ENCODE measurements at regions not wholly inside any gene's neighbourhood (a gene's known extent, or its start where the extent isn't known, plus 50 kb on each side); places are given as distances from the start of the nearest gene placed in this dataset.

DNA sequence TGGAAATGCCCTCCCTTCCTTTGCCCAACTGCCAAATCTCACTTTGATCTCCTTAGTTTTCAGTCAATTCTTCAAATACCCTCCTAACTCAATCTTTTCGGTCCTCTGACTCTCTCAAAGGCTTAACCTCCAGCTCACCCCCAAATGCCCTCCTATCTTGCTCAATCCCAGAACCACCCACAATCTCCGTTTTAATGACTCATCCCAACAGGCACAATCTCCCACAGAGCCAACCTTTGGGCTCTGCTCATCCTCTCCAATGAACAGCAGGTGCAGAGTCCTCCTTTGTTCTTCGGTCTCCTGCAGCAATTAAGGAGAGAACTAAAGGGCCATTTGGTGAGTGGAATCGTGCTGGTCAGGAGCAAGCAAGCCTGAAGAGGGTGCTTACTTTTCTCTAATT, 366.1 kb upstream of the CRIM1 start:
- no peak overlapping the region for H3K4me3 ChIP-seq (replicated peaks; ENCODE audit: low read depth, low read length)
- no peak for DNase-seq (ENCODE audit: low read depth)
- TF ChIP-seq, protein P1, sequence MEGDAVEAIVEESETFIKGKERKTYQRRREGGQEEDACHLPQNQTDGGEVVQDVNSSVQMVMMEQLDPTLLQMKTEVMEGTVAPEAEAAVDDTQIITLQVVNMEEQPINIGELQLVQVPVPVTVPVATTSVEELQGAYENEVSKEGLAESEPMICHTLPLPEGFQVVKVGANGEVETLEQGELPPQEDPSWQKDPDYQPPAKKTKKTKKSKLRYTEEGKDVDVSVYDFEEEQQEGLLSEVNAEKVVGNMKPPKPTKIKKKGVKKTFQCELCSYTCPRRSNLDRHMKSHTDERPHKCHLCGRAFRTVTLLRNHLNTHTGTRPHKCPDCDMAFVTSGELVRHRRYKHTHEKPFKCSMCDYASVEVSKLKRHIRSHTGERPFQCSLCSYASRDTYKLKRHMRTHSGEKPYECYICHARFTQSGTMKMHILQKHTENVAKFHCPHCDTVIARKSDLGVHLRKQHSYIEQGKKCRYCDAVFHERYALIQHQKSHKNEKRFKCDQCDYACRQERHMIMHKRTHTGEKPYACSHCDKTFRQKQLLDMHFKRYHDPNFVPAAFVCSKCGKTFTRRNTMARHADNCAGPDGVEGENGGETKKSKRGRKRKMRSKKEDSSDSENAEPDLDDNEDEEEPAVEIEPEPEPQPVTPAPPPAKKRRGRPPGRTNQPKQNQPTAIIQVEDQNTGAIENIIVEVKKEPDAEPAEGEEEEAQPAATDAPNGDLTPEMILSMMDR (IDR thresholded peaks at IDR 0.05; ENCODE audit: low read length, missing control alignments) = no peak

DNA sequence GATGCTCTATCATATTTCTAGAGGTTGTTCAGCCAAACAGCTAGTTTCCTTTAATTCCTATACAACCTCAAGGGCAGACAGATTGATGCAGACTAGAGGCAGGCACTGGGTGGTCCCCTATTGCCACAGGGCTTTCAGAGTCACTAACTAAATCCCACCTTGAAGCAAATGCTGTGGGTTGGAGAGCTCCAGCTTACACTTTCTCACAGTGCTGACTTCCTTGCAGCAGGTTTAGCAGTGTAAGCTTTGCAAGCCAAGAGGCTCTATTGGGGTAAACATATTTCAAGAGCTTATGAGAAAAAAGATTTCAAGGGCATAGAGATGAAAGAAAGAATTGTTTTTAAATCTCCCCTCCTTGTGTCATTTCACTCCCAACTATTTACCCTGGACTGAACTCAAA, 366.5 kb upstream of the CRIM1 start:
- TF ChIP-seq, protein P1 (IDR thresholded peaks at IDR 0.05; ENCODE audit: low read length, missing control alignments) = no peak
- DNase-seq (ENCODE audit: low read depth) = no peak
- H3K4me3 ChIP-seq (replicated peaks; ENCODE audit: low read depth, low read length) = no peak overlapping the region

DNA sequence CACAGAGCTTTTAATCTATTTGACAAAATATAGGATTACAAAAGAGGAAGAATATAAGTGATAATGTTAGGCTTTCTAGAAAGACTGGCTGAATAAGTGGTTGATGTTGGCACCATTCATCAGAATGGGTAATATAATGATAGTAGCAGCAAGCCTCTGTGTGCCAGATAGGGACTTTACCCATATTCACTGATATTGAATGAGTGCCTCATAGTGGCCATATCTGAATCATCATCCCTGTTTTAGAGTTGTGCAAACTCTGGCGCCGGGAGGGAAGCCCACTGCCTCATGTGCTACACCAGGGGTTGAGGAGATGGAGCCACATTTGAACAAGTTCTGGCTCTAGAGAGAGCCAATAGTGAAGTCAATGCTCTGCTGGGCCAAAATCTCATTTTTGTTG, 368.7 kb upstream of the CRIM1 start:
- TF ChIP-seq, protein P1 (IDR thresholded peaks at IDR 0.05; ENCODE audit: low read length, missing control alignments) = no peak
- DNase-seq (ENCODE audit: low read depth) = no peak
- no peak overlapping the region for H3K4me3 ChIP-seq (replicated peaks; ENCODE audit: low read depth, low read length)

DNA sequence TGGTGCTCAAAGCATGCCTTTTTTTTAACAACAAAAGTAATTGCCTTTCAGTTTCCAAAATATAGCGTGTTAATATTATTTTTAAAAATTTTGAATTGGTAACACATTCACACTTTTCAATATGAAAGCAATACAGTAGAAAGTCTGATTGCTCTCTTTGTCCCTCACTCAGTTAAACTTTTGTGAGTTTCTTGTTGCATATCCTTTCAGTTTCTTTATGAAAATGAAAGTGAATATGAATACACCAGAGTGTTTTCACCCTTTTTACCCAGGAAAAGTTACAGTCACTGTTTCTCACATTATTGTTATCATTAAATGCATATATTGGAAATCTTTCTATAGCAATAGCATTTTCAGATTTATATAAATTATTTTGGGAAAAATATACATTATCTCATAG, 377.4 kb upstream of the CRIM1 start:
- TF ChIP-seq, protein P1 (IDR thresholded peaks at IDR 0.05; ENCODE audit: low read length, missing control alignments) = no peak
- no peak overlapping the region for H3K4me3 ChIP-seq (replicated peaks; ENCODE audit: low read depth, low read length)
- no peak for DNase-seq (ENCODE audit: low read depth)

DNA sequence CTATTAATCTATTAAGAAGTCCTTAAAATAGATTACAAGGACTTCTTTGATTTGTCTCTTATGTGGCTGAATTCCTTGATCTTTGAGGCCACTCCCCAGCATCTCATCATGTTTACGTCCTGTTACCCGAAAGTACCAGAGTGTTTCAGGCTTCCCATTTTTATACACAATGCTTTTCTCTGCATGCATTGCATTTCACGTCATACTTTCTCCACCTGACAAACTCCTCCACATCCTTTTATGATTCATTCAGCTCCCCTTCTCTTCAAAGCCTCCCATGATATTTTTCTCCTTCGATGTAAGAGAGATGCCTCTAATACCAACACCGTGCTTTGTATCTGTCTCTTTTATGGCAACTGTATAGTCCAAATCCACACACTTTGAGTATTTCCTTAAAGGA, 379.0 kb upstream of the CRIM1 start:
- H3K4me3 ChIP-seq (replicated peaks; ENCODE audit: low read depth, low read length) = no peak overlapping the region
- no peak for DNase-seq (ENCODE audit: low read depth)
- TF ChIP-seq, protein P1 (IDR thresholded peaks at IDR 0.05; ENCODE audit: low read length, missing control alignments) = no peak

DNA sequence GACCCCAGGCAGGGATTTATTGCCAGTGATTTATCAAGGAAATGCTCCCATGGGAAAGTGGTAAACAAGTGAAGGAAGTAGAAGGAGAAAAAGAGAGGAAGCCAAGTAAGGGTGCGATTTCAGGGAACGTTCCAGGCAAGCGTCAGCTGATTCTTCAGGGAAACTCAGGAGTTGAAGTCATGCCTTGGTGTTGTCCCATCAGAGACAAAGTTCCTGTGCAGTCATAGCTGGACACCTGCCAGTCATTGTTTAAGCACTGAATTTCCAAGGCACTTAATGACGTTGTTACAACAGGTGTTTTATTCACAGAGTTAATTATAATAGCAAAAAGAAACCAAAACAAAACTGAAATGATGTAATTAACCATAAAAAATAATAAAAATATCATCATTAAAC, 381.8 kb upstream of the CRIM1 start:
- no peak overlapping the region for H3K4me3 ChIP-seq (replicated peaks; ENCODE audit: low read depth, low read length)
- TF ChIP-seq, protein P1 (IDR thresholded peaks at IDR 0.05; ENCODE audit: low read length, missing control alignments) = no peak
- peak; percentile 67 for DNase-seq (ENCODE audit: low read depth)

DNA sequence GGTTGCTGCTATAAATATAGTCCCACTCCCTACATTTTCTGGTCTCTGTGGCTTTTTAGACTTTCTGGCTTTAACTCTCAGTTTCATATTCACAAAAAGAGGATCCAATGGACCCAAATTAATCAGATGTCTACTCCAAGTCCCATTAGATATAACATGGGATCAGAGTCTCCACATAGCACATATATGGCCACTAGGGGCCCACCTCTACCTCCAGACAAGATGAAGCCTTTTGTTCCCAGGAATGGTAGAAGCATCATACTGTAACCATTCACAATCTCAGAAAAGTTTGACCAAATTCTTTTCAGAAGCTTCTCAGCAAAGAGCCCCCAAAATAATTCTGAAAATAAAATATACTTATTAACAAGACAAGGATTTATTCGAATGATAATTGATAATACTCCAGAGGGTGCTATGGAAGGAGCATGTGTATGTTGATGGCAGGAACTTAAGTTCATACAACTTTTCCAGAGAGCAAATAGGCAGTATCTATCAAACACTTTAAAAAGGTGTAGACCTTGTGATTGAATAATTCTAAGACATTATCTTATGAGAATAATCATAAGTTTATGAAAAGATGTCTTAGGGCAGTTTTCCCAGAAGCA, 382.3 kb upstream of the CRIM1 start:
- no peak overlapping the region for H3K4me3 ChIP-seq (replicated peaks; ENCODE audit: low read depth, low read length)
- TF ChIP-seq, protein P1 (IDR thresholded peaks at IDR 0.05; ENCODE audit: low read length, missing control alignments) = peak; percentile 60
- DNase-seq (ENCODE audit: low read depth) = peak; percentile 50
